Loucy (cell line): ENCODE measurements at regions not wholly inside any gene's neighbourhood (a gene's known extent, or its start where the extent isn't known, plus 50 kb on each side); places are given as distances from the start of the nearest gene placed in this dataset.

Experiments used
- CTCF ChIP-seq: fragments of 200-600 bp; sonication (generic); conservative IDR thresholded peaks from 2 replicates; pipeline ENCODE4 v1.5.1; 2014; ENCODE audit warnings: mild to moderate bottlenecking, antibody characterized with exemption, low read length
- EZH2phosphoT487 ChIP-seq: fragments of 200-600 bp; IDR thresholded peaks from 2 replicates; pipeline ENCODE4 v1.6.1; 2018; ENCODE audit warnings: antibody characterized with exemption, mild to moderate bottlenecking, moderate library complexity, borderline replicate concordance

GRCh38 chr13:88637935-88638334, 966.8 kb downstream of the SLITRK5 start:
- no peak for TF ChIP-seq CTCF
- no peak for TF ChIP-seq EZH2phosphoT487
